ENCODE measurements at regions not wholly inside any gene's neighbourhood (a gene's known extent, or its start where the extent isn't known, plus 50 kb on each side); places are given as distances from the start of the nearest gene placed in this dataset.

DNA sequence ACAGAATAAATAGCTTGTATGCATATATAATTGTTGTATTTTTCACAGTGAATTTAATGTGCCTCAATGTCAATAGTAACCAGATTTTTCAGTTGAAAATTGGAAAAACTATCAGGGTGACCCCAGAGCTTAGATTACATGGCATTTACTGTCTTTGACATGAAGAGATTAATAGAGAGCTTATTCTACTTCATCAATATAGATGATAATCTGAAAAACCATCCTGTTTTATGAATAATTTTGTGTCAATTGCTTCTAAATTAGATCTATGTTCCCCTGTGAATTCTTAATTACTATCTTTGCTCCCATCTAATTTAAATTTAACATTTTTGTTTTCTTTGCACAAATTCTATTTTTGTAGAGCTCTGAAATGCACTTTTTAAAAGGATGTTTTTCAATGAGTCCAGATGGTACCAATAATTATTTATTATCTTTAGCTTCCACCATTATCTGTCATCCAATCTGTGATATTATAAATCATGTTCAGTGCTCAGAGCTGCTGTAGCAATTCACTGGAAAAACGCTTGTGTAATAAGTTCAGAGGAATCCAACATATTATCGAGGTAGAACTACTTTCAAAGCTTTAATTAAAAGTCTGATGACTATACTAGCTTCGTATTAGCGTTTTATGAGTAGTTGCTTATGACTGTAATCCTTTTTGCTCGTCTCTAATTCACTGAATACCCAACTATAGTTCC lies 291.4 kb downstream of the JRKL start:
- TF ChIP-seq, protein P1, sequence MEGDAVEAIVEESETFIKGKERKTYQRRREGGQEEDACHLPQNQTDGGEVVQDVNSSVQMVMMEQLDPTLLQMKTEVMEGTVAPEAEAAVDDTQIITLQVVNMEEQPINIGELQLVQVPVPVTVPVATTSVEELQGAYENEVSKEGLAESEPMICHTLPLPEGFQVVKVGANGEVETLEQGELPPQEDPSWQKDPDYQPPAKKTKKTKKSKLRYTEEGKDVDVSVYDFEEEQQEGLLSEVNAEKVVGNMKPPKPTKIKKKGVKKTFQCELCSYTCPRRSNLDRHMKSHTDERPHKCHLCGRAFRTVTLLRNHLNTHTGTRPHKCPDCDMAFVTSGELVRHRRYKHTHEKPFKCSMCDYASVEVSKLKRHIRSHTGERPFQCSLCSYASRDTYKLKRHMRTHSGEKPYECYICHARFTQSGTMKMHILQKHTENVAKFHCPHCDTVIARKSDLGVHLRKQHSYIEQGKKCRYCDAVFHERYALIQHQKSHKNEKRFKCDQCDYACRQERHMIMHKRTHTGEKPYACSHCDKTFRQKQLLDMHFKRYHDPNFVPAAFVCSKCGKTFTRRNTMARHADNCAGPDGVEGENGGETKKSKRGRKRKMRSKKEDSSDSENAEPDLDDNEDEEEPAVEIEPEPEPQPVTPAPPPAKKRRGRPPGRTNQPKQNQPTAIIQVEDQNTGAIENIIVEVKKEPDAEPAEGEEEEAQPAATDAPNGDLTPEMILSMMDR (IDR thresholded peaks at IDR 0.05) = no peak
- no peak for TF ChIP-seq EZH2 (IDR thresholded peaks at IDR 0.05)
- no peak for TF ChIP-seq EZH2phosphoT487 (IDR thresholded peaks at IDR 0.05)
